ENCODE measurements at regions not wholly inside any gene's neighbourhood (a gene's known extent, or its start where the extent isn't known, plus 50 kb on each side); places are given as distances from the start of the nearest gene placed in this dataset.

GRCh38 chr3:25289663-25290062 is 138.4 kb upstream of the RARB start (continued):
- TF ChIP-seq EGR1 (IDR thresholded peaks at IDR 0.05; ENCODE audit: borderline replicate concordance, low read depth, low read length) (no peak), CEBPB (IDR thresholded peaks at IDR 0.05; ENCODE audit: low read depth, low read length) (no peak), USF2 (IDR thresholded peaks at IDR 0.05; ENCODE audit: low read length) (no peak)

All from H1 (cell line).